DOHH2 (cell line): ENCODE measurements at regions not wholly inside any gene's neighbourhood (a gene's known extent, or its start where the extent isn't known, plus 50 kb on each side); places are given as distances from the start of the nearest gene placed in this dataset.

Experiments used
- EZH2phosphoT487 ChIP-seq: fragments of 200-600 bp; sonication (generic); IDR thresholded peaks from 2 replicates; pipeline ENCODE4 v1.6.1; 2017; ENCODE audit warnings: borderline replicate concordance, mild to moderate bottlenecking, antibody characterized with exemption, low read length, moderate library complexity, mixed read lengths
- TF ChIP-seq, protein P1 (sequence below): fragments of 200-600 bp; sonication (generic); IDR thresholded peaks from one replicate; pipeline ENCODE4 v1.5.1; 2014; ENCODE audit warnings: antibody characterized with exemption, mild to moderate bottlenecking, low read depth, low read length; ENCODE audit not compliant: poor library complexity, severe bottlenecking

DNA sequence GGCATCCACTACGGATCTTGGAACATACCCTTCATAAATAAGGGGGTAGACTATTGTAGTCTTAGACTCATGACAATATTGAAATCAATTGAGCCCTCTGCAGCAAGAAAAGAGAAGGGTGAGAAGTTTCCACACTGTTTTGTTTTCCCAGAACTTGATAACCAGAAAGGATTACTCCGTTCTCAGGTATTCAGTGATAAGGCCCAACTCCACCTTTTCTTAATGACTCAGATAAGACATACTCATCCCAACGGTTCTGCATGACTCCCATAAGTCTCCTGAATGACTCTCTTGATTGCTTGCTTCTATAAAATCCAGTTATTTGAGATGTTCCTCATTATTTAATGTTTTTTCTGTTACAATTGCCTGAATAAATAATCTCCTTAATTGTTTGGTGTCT lies 111.7 kb downstream of the PABPC4L start:
- TF ChIP-seq, protein P1, sequence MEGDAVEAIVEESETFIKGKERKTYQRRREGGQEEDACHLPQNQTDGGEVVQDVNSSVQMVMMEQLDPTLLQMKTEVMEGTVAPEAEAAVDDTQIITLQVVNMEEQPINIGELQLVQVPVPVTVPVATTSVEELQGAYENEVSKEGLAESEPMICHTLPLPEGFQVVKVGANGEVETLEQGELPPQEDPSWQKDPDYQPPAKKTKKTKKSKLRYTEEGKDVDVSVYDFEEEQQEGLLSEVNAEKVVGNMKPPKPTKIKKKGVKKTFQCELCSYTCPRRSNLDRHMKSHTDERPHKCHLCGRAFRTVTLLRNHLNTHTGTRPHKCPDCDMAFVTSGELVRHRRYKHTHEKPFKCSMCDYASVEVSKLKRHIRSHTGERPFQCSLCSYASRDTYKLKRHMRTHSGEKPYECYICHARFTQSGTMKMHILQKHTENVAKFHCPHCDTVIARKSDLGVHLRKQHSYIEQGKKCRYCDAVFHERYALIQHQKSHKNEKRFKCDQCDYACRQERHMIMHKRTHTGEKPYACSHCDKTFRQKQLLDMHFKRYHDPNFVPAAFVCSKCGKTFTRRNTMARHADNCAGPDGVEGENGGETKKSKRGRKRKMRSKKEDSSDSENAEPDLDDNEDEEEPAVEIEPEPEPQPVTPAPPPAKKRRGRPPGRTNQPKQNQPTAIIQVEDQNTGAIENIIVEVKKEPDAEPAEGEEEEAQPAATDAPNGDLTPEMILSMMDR = no peak
- TF ChIP-seq EZH2phosphoT487 = no peak
